Stimulated activated naive CD8-positive, alpha-beta T cell treated with anti-CD3 and anti-CD28 coated beads, Interleukin-15, amount 100 ng/mL, for 72 hours (primary cell): ENCODE measurements at regions not wholly inside any gene's neighbourhood (a gene's known extent, or its start where the extent isn't known, plus 50 kb on each side); places are given as distances from the start of the nearest gene placed in this dataset.
"Not testable (repeated sequence)": the region's sequence is repeated elsewhere in the genome, so short reads cannot be mapped to it uniquely, and the experiment has no call there.

Experiments used
- ATAC-seq: fragments of 150-1000 bp; cut with Tn5 transposase; 2 replicates; pipeline ENCODE4 v1.10.0; 2021; ENCODE audit warnings: mild to moderate bottlenecking, moderate library complexity
- DNase-seq, 2 donors: peaks; one replicate each; pipeline ENCODE4 v3.0.0; 2021 to 2022
- H3K27ac Mint-ChIP-seq, 2 donors: one replicate each; pipeline ENCODE4 v1.8.0; 2022; ENCODE audit warnings: mild to moderate bottlenecking in 2 of 2, mixed read lengths in 2 of 2, moderate library complexity in 2 of 2
- H3K27me3 Mint-ChIP-seq: one replicate; pipeline ENCODE4 v1.8.0; 2022; ENCODE audit warnings: mixed read lengths
- H3K4me1 Mint-ChIP-seq: one replicate; pipeline ENCODE4 v1.8.0; 2022; ENCODE audit warnings: mild to moderate bottlenecking, mixed read lengths
- H3K4me3 Mint-ChIP-seq, 2 donors: one replicate each; pipeline ENCODE4 v1.8.0; 2022; ENCODE audit warnings: mild to moderate bottlenecking in 2 of 2, mixed read lengths in 2 of 2, moderate library complexity in 1 of 2
- H3K9me3 Mint-ChIP-seq, 2 donors: one replicate each; pipeline ENCODE4 v1.8.0; 2022; ENCODE audit warnings: mixed read lengths in 2 of 2

- Mint-ChIP-seq H3K4me1 (no peaks in the 10 kb centered on the region), H3K27ac (no peak overlapping the region), H3K27me3 (peaks cover 16% of the 10 kb centered on the region), H3K9me3 (peaks cover 7 to 8% of the 10 kb centered on the region in 2 donors), H3K4me3 (no peak overlapping the region)
- ATAC-seq (no peak), DNase-seq (no peak)
Observed at GRCh38 chr4:110424144-110424543, 51.8 kb upstream of the ENPEP start.

GRCh38 chr4:110418641-110419040 is 57.3 kb upstream of the ENPEP start:
- H3K4me3 Mint-ChIP-seq: no peak overlapping the region
- no peak overlapping the region for H3K27ac Mint-ChIP-seq
- ATAC-seq (no peak), DNase-seq (no peak)
- H3K27me3 Mint-ChIP-seq: peaks cover 25% of the 10 kb centered on the region
- H3K4me1 Mint-ChIP-seq: no peaks in the 10 kb centered on the region
- peaks cover 4 to 11% of the 10 kb centered on the region in 2 donors for H3K9me3 Mint-ChIP-seq

GRCh38 chr4:110417136-110417535 is 58.8 kb upstream of the ENPEP start:
- DNase-seq (no peak), ATAC-seq (no peak)
- H3K4me3 Mint-ChIP-seq: no peak overlapping the region
- no peaks in the 10 kb centered on the region for H3K4me1 Mint-ChIP-seq
- peaks cover 0 to 11% of the 10 kb centered on the region in 2 donors for H3K9me3 Mint-ChIP-seq
- H3K27me3 Mint-ChIP-seq: peaks cover 39% of the 10 kb centered on the region
- no peak overlapping the region for H3K27ac Mint-ChIP-seq

- no peak overlapping the region for H3K27ac Mint-ChIP-seq
- H3K4me3 Mint-ChIP-seq: no peak overlapping the region
- peaks cover 0 to 11% of the 10 kb centered on the region in 2 donors for H3K9me3 Mint-ChIP-seq
- ATAC-seq: no peak
- peaks cover 47% of the 10 kb centered on the region for H3K27me3 Mint-ChIP-seq
- no peaks in the 10 kb centered on the region for H3K4me1 Mint-ChIP-seq
- DNase-seq: no peak
Observed at GRCh38 chr4:110415478-110415877, 60.5 kb upstream of the ENPEP start.

DNA sequence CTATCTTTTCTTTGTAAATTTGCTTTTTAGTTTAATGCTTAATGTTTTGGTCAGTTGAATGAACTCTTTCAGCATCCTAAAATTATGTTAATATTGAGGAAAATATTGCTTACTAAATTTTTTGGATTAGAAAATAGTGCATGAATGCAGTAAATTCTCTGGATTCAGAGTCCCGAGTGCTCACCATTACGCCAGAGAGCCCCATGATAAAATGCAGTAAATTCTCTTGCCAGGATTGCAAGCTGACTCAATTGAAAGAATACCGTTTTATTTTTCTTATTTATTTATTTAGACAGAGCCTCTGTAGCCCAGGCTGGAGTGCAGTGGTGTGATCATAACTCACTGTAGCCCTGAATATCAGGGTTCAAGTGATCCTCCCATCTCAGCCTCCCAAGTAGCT is 60.9 kb upstream of the ENPEP start:
- peaks cover 47% of the 10 kb centered on the region for H3K27me3 Mint-ChIP-seq
- no peak overlapping the region for H3K27ac Mint-ChIP-seq
- H3K4me1 Mint-ChIP-seq: no peaks in the 10 kb centered on the region
- ATAC-seq: no peak
- H3K9me3 Mint-ChIP-seq: peaks cover 0 to 11% of the 10 kb centered on the region in 2 donors
- no peak for DNase-seq
- H3K4me3 Mint-ChIP-seq: no peak overlapping the region

DNA sequence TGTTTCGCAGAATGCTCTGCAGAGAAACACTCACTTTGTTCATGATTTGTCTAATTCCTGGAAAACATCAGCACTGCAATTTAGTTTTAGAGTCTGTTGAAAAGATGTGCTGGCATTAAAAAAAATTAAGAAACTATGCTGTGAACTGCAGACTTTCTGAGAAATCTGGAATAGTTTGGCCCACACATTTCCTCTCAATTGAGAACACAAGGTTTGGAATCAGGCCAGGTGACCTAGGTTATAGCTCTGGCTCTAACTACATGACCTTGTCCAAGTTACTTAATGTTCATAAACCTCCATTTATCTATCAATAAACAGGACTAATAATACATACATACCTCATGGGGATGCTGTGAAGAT is 61.4 kb upstream of the ENPEP start:
- H3K9me3 Mint-ChIP-seq: peaks cover 0 to 11% of the 10 kb centered on the region in 2 donors
- ATAC-seq: no peak
- peaks cover 47% of the 10 kb centered on the region for H3K27me3 Mint-ChIP-seq
- no peaks in the 10 kb centered on the region for H3K4me1 Mint-ChIP-seq
- DNase-seq: no peak
- no peak overlapping the region for H3K4me3 Mint-ChIP-seq
- no peak overlapping the region for H3K27ac Mint-ChIP-seq

GRCh38 chr4:110413807-110414560 is 62.0 kb upstream of the ENPEP start:
- H3K27ac Mint-ChIP-seq, H3K9me3 Mint-ChIP-seq, ATAC-seq, H3K4me3 Mint-ChIP-seq, H3K4me1 Mint-ChIP-seq, DNase-seq: not testable (repeated sequence)
- H3K27me3 Mint-ChIP-seq: peaks cover 44% of the 10 kb centered on the region

DNA sequence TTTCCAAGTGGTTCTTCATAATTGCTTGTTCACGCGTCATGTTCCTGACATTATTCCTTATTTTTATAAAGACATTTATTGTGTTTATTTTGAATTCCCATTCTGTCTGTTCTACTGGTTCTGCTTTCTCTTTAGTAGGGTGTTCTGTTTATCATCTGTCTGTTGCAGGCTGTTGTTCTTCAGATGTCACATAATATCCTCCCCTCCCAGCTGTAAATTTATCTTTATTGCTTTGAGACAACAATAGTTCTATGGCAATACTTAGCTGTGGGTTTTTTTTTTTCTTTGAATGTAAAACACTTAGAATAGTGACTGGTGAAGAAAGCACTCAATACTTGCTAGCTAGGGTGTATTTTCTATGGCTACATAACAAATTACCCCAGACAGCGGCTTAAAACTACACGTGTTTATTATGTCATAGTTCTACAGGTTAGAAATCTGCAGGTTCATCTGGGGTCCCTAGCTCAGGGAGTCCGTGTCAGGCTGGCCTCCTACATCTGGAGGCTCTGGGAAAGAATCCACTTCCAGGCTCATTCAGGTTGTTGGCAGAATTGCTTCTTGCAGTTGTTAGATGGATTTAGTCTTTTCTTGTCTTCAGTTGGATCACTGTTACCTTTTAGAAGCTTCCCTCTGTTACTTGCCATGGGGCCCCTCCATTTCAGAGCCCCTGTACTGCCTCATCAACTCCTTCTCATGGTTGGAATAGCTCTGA is 63.4 kb upstream of the ENPEP start:
- DNase-seq (no peak), ATAC-seq (no peak)
- Mint-ChIP-seq H3K4me3 (no peak overlapping the region), H3K27ac (no peak overlapping the region), H3K4me1 (no peaks in the 10 kb centered on the region), H3K9me3 (no peaks in the 10 kb centered on the region), H3K27me3 (peaks cover 36% of the 10 kb centered on the region)

DNA sequence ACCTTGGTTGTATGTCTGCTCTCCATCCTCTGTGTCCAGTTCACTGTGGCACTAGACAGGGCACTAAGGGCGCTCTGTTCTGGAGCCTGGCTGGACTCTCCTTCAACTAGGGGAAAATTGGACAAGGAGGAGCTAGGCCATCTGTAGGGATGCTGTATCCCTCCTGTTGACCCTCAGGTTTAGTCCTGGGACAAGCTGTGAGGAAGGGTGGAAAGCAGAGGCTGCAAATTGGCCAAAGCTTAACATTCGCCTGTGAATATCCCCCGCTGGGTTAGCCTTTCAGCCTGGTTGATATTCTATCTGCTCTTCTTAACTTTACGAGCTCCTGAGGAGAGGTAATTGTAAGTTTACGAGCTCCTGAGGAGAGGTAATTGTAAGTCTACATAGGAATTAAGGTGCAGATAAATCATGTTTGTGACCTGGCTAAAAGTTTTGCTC is 64.4 kb upstream of the ENPEP start:
- H3K27me3 Mint-ChIP-seq: peaks cover 36% of the 10 kb centered on the region
- no peak overlapping the region for H3K27ac Mint-ChIP-seq
- DNase-seq (no peak), ATAC-seq (no peak)
- no peaks in the 10 kb centered on the region for H3K4me1 Mint-ChIP-seq
- peak overlapping the region in 1 of 2 donors; percentile 15 for H3K4me3 Mint-ChIP-seq
- no peaks in the 10 kb centered on the region for H3K9me3 Mint-ChIP-seq

- H3K27ac Mint-ChIP-seq, ATAC-seq: not testable (repeated sequence)
- H3K4me3 Mint-ChIP-seq: peak overlapping the region in 1 of 2 donors; percentile 15
Observed at GRCh38 chr4:110410853-110411573, 64.9 kb upstream of the ENPEP start.

DNA sequence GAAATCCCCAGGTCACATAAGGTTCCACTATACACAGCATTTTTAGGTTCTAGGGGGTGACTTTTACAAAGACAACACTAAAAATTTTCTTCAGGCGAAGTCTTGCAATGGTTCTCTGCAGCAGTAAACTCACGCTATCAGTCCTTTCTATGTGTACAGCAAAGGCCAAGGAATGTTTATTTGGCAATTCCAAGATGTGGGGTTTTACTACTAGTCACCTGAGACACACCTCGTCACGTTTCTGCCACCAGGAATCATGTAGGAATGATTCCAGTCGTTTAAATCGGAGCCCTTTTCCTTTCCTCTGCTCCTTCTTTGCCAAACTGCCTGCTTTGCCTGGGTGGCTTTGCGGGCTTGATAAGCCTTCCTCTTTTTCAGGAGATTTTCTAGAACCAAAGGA is 75.9 kb upstream of the ENPEP start:
- Mint-ChIP-seq H3K27ac (peak overlapping the region in 1 of 2 donors; percentile 56), H3K4me3 (no peak overlapping the region), H3K4me1 (no peaks in the 10 kb centered on the region), H3K27me3 (no peaks in the 10 kb centered on the region), H3K9me3 (no peaks in the 10 kb centered on the region)
- DNase-seq (no peak), ATAC-seq (no peak)

More at GRCh38 chr4:110410853-110411573, 64.9 kb upstream of the ENPEP start:
- peaks cover 36% of the 10 kb centered on the region for H3K27me3 Mint-ChIP-seq
- not testable (repeated sequence) for H3K4me1 Mint-ChIP-seq, H3K9me3 Mint-ChIP-seq, DNase-seq

DNA sequence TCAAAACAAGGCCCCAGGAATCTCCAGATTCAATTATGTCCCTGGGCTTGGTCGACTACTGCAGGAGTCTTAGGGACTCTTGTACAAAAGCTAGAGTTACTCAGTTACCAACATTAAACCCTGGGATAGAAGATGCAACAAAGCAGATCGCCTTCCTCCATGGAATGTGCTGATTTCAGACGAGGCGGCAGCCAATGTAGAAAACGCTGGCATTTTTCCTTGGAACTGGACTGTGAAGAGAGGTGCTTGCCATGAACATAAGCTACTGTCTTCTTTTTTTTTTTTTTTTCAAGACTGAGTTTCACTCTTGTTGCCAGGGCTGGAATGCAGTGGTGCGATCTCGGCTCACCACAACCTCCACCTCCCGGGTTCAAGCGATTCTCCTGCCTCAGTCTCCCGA is 76.9 kb upstream of the ENPEP start:
- not testable (repeated sequence) for DNase-seq, H3K9me3 Mint-ChIP-seq, H3K27ac Mint-ChIP-seq, H3K4me1 Mint-ChIP-seq, ATAC-seq, H3K27me3 Mint-ChIP-seq, H3K4me3 Mint-ChIP-seq

DNA sequence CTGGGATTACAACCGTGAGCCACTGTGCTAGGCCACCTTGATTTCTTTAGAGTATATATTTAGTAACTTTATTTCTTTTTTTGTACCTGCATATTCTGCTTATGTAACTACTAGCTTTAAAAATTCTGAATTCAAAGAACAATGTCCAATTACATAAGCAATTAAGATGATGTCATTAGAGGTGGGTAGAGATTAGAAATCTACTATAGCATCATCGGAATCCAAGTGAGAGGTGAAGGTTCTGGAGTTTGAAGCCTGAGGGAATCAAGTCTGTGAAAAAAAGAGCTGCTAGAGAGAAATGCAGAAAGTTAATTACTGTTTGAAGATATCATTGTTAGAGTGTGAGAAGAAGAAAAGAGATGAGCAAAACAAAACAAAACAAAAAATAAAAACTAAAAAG is 79.0 kb upstream of the ENPEP start:
- H3K27ac Mint-ChIP-seq: no peak overlapping the region
- DNase-seq (no peak), ATAC-seq (no peak)
- H3K27me3 Mint-ChIP-seq: peaks cover 22% of the 10 kb centered on the region
- H3K4me1 Mint-ChIP-seq: no peaks in the 10 kb centered on the region
- no peaks in the 10 kb centered on the region for H3K9me3 Mint-ChIP-seq
- H3K4me3 Mint-ChIP-seq: no peak overlapping the region

DNA sequence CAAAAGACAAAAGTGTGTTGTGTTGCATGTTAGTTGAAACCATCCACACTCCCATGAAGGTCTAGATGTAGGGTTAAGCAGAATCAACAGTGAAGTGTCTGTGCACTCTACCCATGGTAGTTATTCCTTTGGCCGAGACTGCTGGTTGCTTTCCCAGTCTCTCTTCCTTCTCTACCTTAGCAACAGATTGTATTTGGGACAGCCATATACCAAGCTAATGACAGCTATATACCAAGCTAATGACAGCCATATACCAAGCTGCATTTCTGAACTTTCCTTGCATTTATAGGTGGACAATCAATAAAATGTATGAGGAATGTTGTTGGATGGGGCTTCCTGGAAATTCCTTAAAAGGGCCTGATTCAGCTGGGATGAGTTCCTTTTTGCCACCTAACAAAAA is 80.5 kb upstream of the ENPEP start:
- DNase-seq (no peak), ATAC-seq (no peak)
- no peak overlapping the region for H3K27ac Mint-ChIP-seq
- H3K4me3 Mint-ChIP-seq: no peak overlapping the region
- peaks cover 30% of the 10 kb centered on the region for H3K27me3 Mint-ChIP-seq
- H3K4me1 Mint-ChIP-seq: no peaks in the 10 kb centered on the region
- no peaks in the 10 kb centered on the region for H3K9me3 Mint-ChIP-seq

- Mint-ChIP-seq H3K4me3 (no peak overlapping the region), H3K27me3 (peaks cover 32% of the 10 kb centered on the region), H3K9me3 (no peaks in the 10 kb centered on the region), H3K27ac (no peak overlapping the region), H3K4me1 (no peaks in the 10 kb centered on the region)
- ATAC-seq (no peak), DNase-seq (no peak)
Observed at GRCh38 chr4:110394871-110395270, 81.1 kb upstream of the ENPEP start.

DNA sequence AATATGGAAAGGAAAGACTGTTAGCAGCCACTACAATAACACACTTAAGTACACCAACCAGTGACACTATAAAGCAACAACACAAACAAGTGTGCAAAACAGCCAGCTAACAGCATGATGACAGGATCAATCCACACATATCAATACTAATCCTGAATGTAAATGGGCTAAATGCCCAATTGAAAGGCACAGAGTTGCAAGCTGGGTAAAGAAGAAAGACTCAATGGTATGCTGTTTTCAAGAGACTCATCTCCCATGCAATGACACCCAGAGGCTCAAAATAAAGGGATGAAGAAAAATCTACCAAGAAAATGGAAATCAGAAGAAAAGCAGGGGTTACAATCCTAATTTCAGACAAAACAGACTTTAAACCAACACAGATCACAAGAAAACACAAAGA is 94.2 kb upstream of the ENPEP start:
- Mint-ChIP-seq H3K27me3 (no peaks in the 10 kb centered on the region), H3K9me3 (peaks cover 17 to 19% of the 10 kb centered on the region in 2 donors), H3K27ac (no peak overlapping the region), H3K4me1 (no peaks in the 10 kb centered on the region), H3K4me3 (no peak overlapping the region)
- ATAC-seq (no peak), DNase-seq (no peak)
